Progenitor cell of endocrine pancreas (in vitro differentiated cells): ENCODE measurements at regions not wholly inside any gene's neighbourhood (a gene's known extent, or its start where the extent isn't known, plus 50 kb on each side); places are given as distances from the start of the nearest gene placed in this dataset.

ENCODE experiments used
- DNase-seq: peaks from one replicate; pipeline ENCODE4 v3.0.0; 2021; ENCODE audit warnings: low spot score; ENCODE audit not compliant: unreplicated experiment
- H3K27ac Mint-ChIP-seq: 2 replicates; pipeline ENCODE4 v1.8.0; 2021; ENCODE audit warnings: mild to moderate bottlenecking, moderate library complexity, mixed read lengths
- H3K27me3 Mint-ChIP-seq: 2 replicates; pipeline ENCODE4 v1.8.0; 2021; ENCODE audit warnings: mixed read lengths
- H3K36me3 Mint-ChIP-seq: 2 replicates; pipeline ENCODE4 v1.8.0; 2022; ENCODE audit warnings: mixed read lengths; ENCODE audit not compliant: insufficient read depth
- H3K4me1 Mint-ChIP-seq: 2 replicates; pipeline ENCODE4 v1.8.0; 2021; ENCODE audit warnings: low read depth, mixed read lengths
- H3K4me3 Mint-ChIP-seq: 2 replicates; pipeline ENCODE4 v1.8.0; 2021; ENCODE audit warnings: low read depth, mild to moderate bottlenecking, moderate library complexity, mixed read lengths
- H3K9me3 Mint-ChIP-seq: 2 replicates; pipeline ENCODE4 v1.8.0; 2021; ENCODE audit warnings: low read depth, mixed read lengths
- CTCF ChIP-seq: fragments of 200-600 bp; sonication (generic); IDR thresholded peaks from one replicate; pipeline ENCODE4 v1.5.0; 2021; ENCODE audit warnings: antibody characterized with exemption, mild to moderate bottlenecking; ENCODE audit not compliant: unreplicated experiment

GRCh38 chr14:65878586-65878985 is 466.1 kb downstream of the FUT8 start:
- Mint-ChIP-seq H3K4me1 (no peaks in the 10 kb centered on the region), H3K4me3 (no peak overlapping the region), H3K27ac (no peak overlapping the region), H3K9me3 (peaks cover 10% of the 10 kb centered on the region), H3K27me3 (no peaks in the 10 kb centered on the region), H3K36me3 (no peaks in the 10 kb centered on the region)
- TF ChIP-seq CTCF: no peak
- no peak for DNase-seq

GRCh38 chr14:65879248-65880009 is 466.9 kb downstream of the FUT8 start:
- Mint-ChIP-seq H3K4me1 (no peaks in the 10 kb centered on the region), H3K36me3 (no peaks in the 10 kb centered on the region), H3K4me3 (no peak overlapping the region), H3K9me3 (peaks cover 15% of the 10 kb centered on the region), H3K27me3 (no peaks in the 10 kb centered on the region), H3K27ac (no peak overlapping the region)
- DNase-seq: no peak
- TF ChIP-seq CTCF: no peak

- Mint-ChIP-seq H3K4me3 (no peak overlapping the region), H3K4me1 (no peaks in the 10 kb centered on the region), H3K36me3 (no peaks in the 10 kb centered on the region), H3K27me3 (no peaks in the 10 kb centered on the region), H3K27ac (no peak overlapping the region), H3K9me3 (peaks cover 15% of the 10 kb centered on the region)
- DNase-seq: no peak
- no peak for TF ChIP-seq CTCF
Measured at GRCh38 chr14:65880507-65880906, 468.0 kb downstream of the FUT8 start.

GRCh38 chr14:65881642-65882041 is 469.1 kb downstream of the FUT8 start:
- H3K27me3 Mint-ChIP-seq: no peaks in the 10 kb centered on the region
- no peak overlapping the region for H3K4me3 Mint-ChIP-seq
- no peak for DNase-seq
- H3K4me1 Mint-ChIP-seq: no peaks in the 10 kb centered on the region
- H3K9me3 Mint-ChIP-seq: peaks cover 15% of the 10 kb centered on the region
- H3K27ac Mint-ChIP-seq: no peak overlapping the region
- no peak for TF ChIP-seq CTCF
- no peaks in the 10 kb centered on the region for H3K36me3 Mint-ChIP-seq

- no peak for DNase-seq
- Mint-ChIP-seq H3K27ac (no peak overlapping the region), H3K36me3 (no peaks in the 10 kb centered on the region), H3K9me3 (peaks cover 5% of the 10 kb centered on the region), H3K4me3 (no peak overlapping the region), H3K4me1 (no peaks in the 10 kb centered on the region), H3K27me3 (no peaks in the 10 kb centered on the region)
- TF ChIP-seq CTCF: no peak
Measured at GRCh38 chr14:65888677-65889076, 476.1 kb downstream of the FUT8 start.
